GM12872 (cell line): ENCODE measurements at regions not wholly inside any gene's neighbourhood (a gene's known extent, or its start where the extent isn't known, plus 50 kb on each side); places are given as distances from the start of the nearest gene placed in this dataset.
A peak's percentile ranks its signal among the peaks of the same experiment; 100 is the strongest.

Experiments
- CTCF ChIP-seq: IDR thresholded peaks from 3 replicates; pipeline ENCODE4 v1.5.1; 2011; ENCODE audit warnings: low read depth, mild to moderate bottlenecking, low read length, moderate library complexity; ENCODE audit not compliant: insufficient read depth

- no peak for TF ChIP-seq CTCF
Measured at GRCh38 chr18:24876266-24876665, 415.8 kb downstream of the HRH4 start.

DNA sequence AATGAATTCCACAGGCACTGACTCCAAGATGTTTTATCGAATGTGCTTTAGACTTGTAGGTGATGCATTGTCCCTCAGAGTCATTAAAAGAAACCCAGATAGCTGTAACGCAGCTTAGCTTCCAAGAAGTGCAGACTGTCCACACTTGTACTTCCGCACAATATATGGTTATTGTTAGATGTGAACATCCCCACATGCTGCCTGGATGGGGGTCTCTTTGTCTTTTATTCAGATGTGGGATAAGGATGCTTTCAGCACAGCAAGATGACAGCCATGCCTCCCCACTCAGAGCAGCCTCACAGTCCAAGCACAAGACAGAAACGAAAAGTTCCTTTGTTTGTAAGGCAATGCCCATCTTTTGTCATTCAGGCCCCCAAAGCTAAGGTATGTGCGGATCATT, 416.6 kb downstream of the HRH4 start:
- no peak for TF ChIP-seq CTCF

- TF ChIP-seq CTCF, result no peak
Measured at GRCh38 chr18:24877546-24877945, 417.1 kb downstream of the HRH4 start.

- peak; percentile 32; the same call in 1 of the 3 replicates for TF ChIP-seq CTCF
Measured at GRCh38 chr18:24878289-24878688, 417.9 kb downstream of the HRH4 start.

DNA sequence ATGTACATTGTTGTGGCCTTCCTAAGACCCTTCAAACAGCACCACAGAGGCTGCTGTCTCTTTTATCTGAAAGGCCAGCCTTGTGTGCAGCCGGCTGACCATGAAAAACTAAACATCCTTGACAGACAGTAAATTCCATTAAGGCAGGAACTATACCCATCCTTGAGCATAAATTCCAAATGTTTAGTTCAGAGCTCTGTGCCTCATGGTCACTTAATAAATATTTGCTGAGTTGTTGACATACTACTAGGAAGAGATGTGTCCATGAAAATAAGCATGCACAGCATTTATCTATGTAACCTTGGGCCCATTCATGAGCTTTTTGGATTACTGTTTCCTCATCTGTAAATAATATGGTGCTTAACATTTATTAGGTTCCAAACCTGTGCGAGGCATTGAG, 424.8 kb downstream of the HRH4 start:
- no peak for TF ChIP-seq CTCF

DNA sequence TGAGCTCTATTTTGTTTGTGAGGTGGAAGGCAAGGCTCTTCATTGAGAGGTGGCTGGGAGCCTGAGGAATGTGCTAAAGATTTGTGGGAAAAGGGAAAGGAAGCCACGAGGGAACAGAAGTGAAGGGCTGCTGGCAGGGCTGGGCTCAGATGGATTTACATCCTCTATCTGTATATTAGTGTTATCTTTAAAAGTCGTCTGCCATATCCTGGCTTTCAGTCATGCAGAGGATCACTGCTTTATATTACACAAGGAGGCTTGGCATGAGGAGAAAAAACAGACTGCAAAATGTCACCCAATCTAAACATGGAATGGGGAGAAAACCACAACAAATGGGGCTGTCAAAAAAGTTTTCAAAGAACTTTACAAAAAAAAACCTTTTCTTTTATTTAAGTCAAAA, 434.4 kb downstream of the HRH4 start:
- TF ChIP-seq CTCF, result no peak

DNA sequence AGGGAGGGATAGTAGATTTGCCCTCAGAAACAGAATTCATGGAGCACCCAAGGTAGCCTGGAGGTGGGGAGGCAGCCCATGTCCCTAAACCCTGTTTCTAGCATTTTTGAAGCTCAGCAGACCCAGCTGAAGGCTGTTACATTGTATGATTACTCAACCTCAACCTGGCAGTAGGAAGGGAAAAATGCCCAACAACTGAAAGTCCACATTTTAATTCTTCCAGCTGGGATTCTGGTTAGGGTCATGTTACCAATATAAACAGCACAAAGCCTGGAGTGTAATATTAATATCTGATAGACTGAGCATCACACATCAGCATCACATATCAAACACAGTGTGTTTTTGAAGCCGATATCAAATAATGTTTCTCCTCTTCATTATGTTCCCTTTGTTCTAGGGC, 437.0 kb downstream of the HRH4 start:
- TF ChIP-seq CTCF, result no peak

- no peak for TF ChIP-seq CTCF
Measured at GRCh38 chr18:24910221-24910620, 441.7 kb downstream of the ZNF521 start.
